ENCODE measurements at regions not wholly inside any gene's neighbourhood (a gene's known extent, or its start where the extent isn't known, plus 50 kb on each side); places are given as distances from the start of the nearest gene placed in this dataset.

- no peak for DNase-seq (ENCODE audit: low spot score)
- Histone ChIP-seq H3K4me2 (ENCODE audit: low read length) (no peak overlapping the region), H3K9me2 (ENCODE audit: insufficient read depth, low read length) (no peaks in the 10 kb centered on the region), H3K4me3 (ENCODE audit: low read depth, low read length, poor library complexity, severe bottlenecking) (no peak overlapping the region), H3K79me2 (ENCODE audit: insufficient read depth, low read depth, low read length) (no peaks in the 10 kb centered on the region), H2AFZ (ENCODE audit: low read length) (no peak overlapping the region), H3K36me3 (ENCODE audit: insufficient read depth, low read length) (no peaks in the 10 kb centered on the region), H4K20me1 (ENCODE audit: insufficient read depth, low read length) (no peaks in the 10 kb centered on the region), H3K4me1 (ENCODE audit: insufficient read depth, low read length, poor library complexity, severe bottlenecking) (no peaks in the 10 kb centered on the region), H3K9me3 (ENCODE audit: low read length) (no peaks in the 10 kb centered on the region), H3K27ac (ENCODE audit: low read depth, low read length, poor library complexity, severe bottlenecking) (no peak overlapping the region)
- ChIA-PET POLR2A (no interaction called here), CTCF (ENCODE audit: unreplicated experiment) (no interaction called here)
- TF ChIP-seq CTCF (conservative IDR thresholded peaks at IDR 0.05; ENCODE audit: low read length) (no peak), EZH2phosphoT487 (IDR thresholded peaks at IDR 0.05; ENCODE audit: borderline replicate concordance, low read depth, low read length) (no peak)
- no TSS peak for BruUV-seq (replicated peaks)
- intact Hi-C loops (cut with micrococcal nuclease; ENCODE audit: unreplicated experiment): no loop called here
These were observed 125.3 kb downstream of the BDH1 start for GRCh38 chr3:197430502-197430901.

GRCh38 chr3:197428952-197429351, 126.8 kb downstream of the BDH1 start:
- H3K9me2 ChIP-seq (ENCODE audit: insufficient read depth, low read length): no peaks in the 10 kb centered on the region
- no peaks in the 10 kb centered on the region for H4K20me1 ChIP-seq (ENCODE audit: insufficient read depth, low read length)
- H3K27ac ChIP-seq (ENCODE audit: low read depth, low read length, poor library complexity, severe bottlenecking): no peak overlapping the region
- no peak overlapping the region for H2AFZ ChIP-seq (ENCODE audit: low read length)
- no peaks in the 10 kb centered on the region for H3K4me1 ChIP-seq (ENCODE audit: insufficient read depth, low read length, poor library complexity, severe bottlenecking)
- no peaks in the 10 kb centered on the region for H3K79me2 ChIP-seq (ENCODE audit: insufficient read depth, low read depth, low read length)
- H3K4me2 ChIP-seq (ENCODE audit: low read length): no peak overlapping the region
- H3K4me3 ChIP-seq (ENCODE audit: low read depth, low read length, poor library complexity, severe bottlenecking): no peak overlapping the region
- H3K36me3 ChIP-seq (ENCODE audit: insufficient read depth, low read length): no peaks in the 10 kb centered on the region
- no TSS peak for BruUV-seq (replicated peaks)
- no peaks in the 10 kb centered on the region for H3K9me3 ChIP-seq (ENCODE audit: low read length)
- intact Hi-C loops (cut with micrococcal nuclease; ENCODE audit: unreplicated experiment): no loop called here
- ChIA-PET POLR2A (interaction anchor here (1.1 kb wide), 1 partner anchor 119 kb away, joined by 3 read pairs; no protein-coding TSS in a partner anchor), CTCF (ENCODE audit: unreplicated experiment) (no interaction called here)
- DNase-seq (ENCODE audit: low spot score): no peak
- no peak for TF ChIP-seq EZH2phosphoT487 (IDR thresholded peaks at IDR 0.05; ENCODE audit: borderline replicate concordance, low read depth, low read length)
- no peak for TF ChIP-seq CTCF (conservative IDR thresholded peaks at IDR 0.05; ENCODE audit: low read length)

GRCh38 chr3:197428117-197428801, 127.5 kb downstream of the BDH1 start:
- ChIA-PET CTCF (ENCODE audit: unreplicated experiment) (interaction anchor here (0.6 kb wide), 1 partner anchor 134 kb away, joined by 5 read pairs; no protein-coding TSS in a partner anchor), POLR2A (interaction anchor here (1.1 kb wide), 1 partner anchor 118 kb away, joined by 3 read pairs; no protein-coding TSS in a partner anchor)
- Histone ChIP-seq H3K27ac (ENCODE audit: low read depth, low read length, poor library complexity, severe bottlenecking) (no peak overlapping the region), H4K20me1 (ENCODE audit: insufficient read depth, low read length) (no peaks in the 10 kb centered on the region), H3K9me2 (ENCODE audit: insufficient read depth, low read length) (no peaks in the 10 kb centered on the region), H3K79me2 (ENCODE audit: insufficient read depth, low read depth, low read length) (no peaks in the 10 kb centered on the region), H3K4me3 (ENCODE audit: low read depth, low read length, poor library complexity, severe bottlenecking) (no peak overlapping the region), H3K9me3 (ENCODE audit: low read length) (no peaks in the 10 kb centered on the region), H2AFZ (ENCODE audit: low read length) (no peak overlapping the region), H3K4me2 (ENCODE audit: low read length) (no peak overlapping the region), H3K36me3 (ENCODE audit: insufficient read depth, low read length) (no peaks in the 10 kb centered on the region), H3K4me1 (ENCODE audit: insufficient read depth, low read length, poor library complexity, severe bottlenecking) (no peaks in the 10 kb centered on the region)
- no peak for DNase-seq (ENCODE audit: low spot score)
- no TSS peak for BruUV-seq (replicated peaks)
- intact Hi-C loops (cut with micrococcal nuclease; ENCODE audit: unreplicated experiment): no loop called here
- TF ChIP-seq CTCF (conservative IDR thresholded peaks at IDR 0.05; ENCODE audit: low read length) (no peak), EZH2phosphoT487 (IDR thresholded peaks at IDR 0.05; ENCODE audit: borderline replicate concordance, low read depth, low read length) (no peak)
